ENCODE measurements at regions not wholly inside any gene's neighbourhood (a gene's known extent, or its start where the extent isn't known, plus 50 kb on each side); places are given as distances from the start of the nearest gene placed in this dataset.

DNA sequence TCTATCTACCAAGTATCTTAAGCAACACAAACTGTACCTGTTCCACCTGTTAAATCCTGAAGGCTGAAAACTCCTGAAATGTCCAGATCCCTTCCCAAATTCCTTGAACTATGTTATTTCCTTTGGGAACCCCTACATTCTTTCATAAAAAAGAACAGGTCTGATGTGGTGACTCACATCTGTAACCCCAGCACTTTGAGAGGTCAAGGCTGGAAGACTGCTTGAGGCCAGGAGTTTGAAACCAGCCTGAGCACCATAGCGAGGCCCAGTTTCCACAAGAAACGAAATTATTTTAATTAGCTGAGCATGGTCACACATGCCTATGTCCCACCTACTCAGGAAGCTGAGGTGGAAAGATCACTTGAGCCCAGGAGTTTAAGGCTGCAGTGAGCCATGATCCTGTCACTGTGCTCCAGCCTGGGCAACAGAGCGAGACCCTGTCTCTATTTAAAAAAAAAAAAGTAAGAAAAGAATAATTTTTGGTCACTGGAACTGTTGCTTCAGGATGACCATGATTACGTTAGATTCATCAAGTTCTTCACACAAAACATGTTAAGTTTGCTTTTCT, 84.3 kb downstream of the PHLDA1 start:
- Histone ChIP-seq H3K36me3 (no peaks in the 10 kb centered on the region), H3K9me3 (no peaks in the 10 kb centered on the region), H3K4me3 (no peak overlapping the region), H3K4me1 (peaks cover 0 to 28% (median 15%) of the 10 kb centered on the region in 12 donors), H3K27me3 (no peaks in the 10 kb centered on the region), H3K27ac (no peak overlapping the region)
- ATAC-seq (no peak), DNase-seq (no peak)
- intact Hi-C loops (cut with DNase I) = loop anchor here in 1 of 10 donors (10.0 kb wide), 1 partner anchor 68 kb away; no protein-coding TSS in a partner anchor
- TF ChIP-seq, protein P1, sequence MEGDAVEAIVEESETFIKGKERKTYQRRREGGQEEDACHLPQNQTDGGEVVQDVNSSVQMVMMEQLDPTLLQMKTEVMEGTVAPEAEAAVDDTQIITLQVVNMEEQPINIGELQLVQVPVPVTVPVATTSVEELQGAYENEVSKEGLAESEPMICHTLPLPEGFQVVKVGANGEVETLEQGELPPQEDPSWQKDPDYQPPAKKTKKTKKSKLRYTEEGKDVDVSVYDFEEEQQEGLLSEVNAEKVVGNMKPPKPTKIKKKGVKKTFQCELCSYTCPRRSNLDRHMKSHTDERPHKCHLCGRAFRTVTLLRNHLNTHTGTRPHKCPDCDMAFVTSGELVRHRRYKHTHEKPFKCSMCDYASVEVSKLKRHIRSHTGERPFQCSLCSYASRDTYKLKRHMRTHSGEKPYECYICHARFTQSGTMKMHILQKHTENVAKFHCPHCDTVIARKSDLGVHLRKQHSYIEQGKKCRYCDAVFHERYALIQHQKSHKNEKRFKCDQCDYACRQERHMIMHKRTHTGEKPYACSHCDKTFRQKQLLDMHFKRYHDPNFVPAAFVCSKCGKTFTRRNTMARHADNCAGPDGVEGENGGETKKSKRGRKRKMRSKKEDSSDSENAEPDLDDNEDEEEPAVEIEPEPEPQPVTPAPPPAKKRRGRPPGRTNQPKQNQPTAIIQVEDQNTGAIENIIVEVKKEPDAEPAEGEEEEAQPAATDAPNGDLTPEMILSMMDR (IDR thresholded peaks at IDR 0.05) = no peak
- TF ChIP-seq POLR2A (IDR thresholded peaks at IDR 0.05) = no peak
- 93 to 96% (median 95%) methylated on average over 4 of the region's 4 CpGs for WGBS, 4 donors

DNA sequence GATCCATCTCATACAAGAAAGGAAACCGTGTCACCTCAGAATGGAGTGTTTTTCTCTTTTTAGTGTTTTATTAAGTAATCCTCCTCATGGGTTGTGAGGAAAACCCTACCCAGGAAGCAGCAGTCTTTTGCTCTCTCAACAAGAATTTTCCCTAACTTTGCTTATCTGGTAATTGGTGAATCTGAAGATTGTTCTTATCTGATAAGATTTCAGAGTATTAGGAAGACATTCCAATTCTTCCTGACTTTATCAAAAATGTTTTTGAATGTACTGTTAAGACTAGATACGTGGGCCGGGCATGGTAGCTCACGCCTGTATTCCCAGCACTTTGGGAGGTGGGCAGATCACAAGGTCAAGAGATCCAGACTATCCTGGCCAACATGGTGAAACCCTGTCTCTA, 86.0 kb downstream of the PHLDA1 start:
- peaks cover 0 to 19% (median 10%) of the 10 kb centered on the region in 12 donors for H3K4me1 ChIP-seq
- DNase-seq (no peak), ATAC-seq (no peak)
- TF ChIP-seq POLR2A (IDR thresholded peaks at IDR 0.05) = no peak
- TF ChIP-seq, protein P1 (IDR thresholded peaks at IDR 0.05) = no peak
- no peaks in the 10 kb centered on the region for H3K9me3 ChIP-seq
- 93 to 97% (median 96%) methylated on average over 4 of the region's 4 CpGs for WGBS, 4 donors
- H3K27me3 ChIP-seq = no peaks in the 10 kb centered on the region
- H3K4me3 ChIP-seq = no peak overlapping the region
- intact Hi-C loops (cut with DNase I) = loop anchor here in 1 of 10 donors (10.0 kb wide), 1 partner anchor 69 kb away; no protein-coding TSS in a partner anchor
- H3K27ac ChIP-seq = no peak overlapping the region
- no peaks in the 10 kb centered on the region for H3K36me3 ChIP-seq

DNA sequence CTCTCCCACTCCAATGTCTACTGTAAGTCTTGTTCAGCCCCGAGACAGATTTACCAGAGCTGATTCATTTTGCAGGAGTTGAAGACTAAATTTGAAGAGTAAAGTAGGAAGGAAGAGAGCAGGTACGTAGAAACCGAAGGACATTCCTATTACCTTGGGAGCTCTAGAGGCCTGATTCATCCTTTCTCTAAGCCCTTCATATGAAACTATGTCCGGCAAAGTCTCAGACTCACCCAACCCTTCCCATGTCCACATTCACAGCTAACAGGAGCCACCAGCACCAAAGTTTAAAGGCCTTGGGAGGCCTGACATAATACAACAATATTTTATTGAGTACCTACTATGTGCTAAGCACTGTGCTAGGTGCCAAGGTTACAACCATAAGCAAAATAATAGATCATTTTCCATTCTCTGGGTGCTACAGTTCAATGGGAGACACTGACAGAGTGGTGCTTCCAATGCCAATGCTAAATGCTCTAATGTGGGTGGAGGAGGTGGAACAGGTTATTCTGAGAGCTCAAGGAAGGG, 86.6 kb downstream of the PHLDA1 start:
- H3K27ac ChIP-seq = peak overlapping the region in 6 of 12 donors; percentile 49 to 86 (median 64)
- H3K27me3 ChIP-seq = no peaks in the 10 kb centered on the region
- H3K4me3 ChIP-seq = no peak overlapping the region
- peaks cover 0 to 19% (median 10%) of the 10 kb centered on the region in 12 donors for H3K4me1 ChIP-seq
- intact Hi-C loops (cut with DNase I) = loop anchor here in 1 of 10 donors (10.0 kb wide), 1 partner anchor 70 kb away; no protein-coding TSS in a partner anchor
- H3K36me3 ChIP-seq = no peaks in the 10 kb centered on the region
- no peaks in the 10 kb centered on the region for H3K9me3 ChIP-seq
- ATAC-seq (no peak), DNase-seq (no peak)
- TF ChIP-seq POLR2A (IDR thresholded peaks at IDR 0.05) = no peak
- TF ChIP-seq, protein P1 (IDR thresholded peaks at IDR 0.05) = no peak
- 91 to 96% (median 91%) methylated on average over 4 of the region's 4 CpGs for WGBS, 4 donors

DNA sequence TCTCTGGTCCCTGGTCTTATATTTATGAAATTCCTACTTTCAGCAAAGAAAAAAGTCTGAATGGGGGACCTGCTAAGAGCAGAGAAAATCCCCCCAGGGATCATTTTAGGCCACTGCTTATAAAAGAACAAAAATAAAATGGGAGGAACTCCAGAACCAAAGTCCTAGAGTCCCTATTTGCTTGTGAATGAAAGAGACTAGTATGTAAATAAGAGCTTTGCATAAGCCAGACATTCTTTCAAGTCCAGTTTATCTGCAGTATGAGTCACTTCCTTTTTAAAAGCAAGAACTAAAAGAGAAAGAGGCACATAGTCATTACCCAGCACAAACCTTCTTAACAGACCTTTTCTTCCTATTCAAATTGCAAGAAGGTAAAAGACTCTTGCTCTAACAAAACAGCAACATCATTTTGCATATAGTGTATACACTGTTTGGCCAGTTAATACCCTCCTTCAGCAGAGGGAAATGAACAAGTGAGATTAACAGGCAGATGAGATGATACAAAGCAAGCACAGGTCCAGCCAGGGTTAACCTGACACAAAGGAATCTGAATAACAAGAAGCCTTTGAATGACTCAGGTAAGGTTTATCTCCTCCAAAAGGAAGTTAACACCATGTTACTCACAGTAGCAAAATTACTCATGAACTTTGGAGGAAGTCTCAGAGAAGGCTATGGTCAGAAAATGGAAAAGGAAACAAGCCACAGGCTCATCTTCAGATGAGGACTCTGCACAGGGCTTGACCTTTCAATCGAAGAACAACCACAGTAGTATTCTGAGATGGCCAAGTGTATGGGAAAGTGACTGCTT, 87.3 kb downstream of the PHLDA1 start:
- Histone ChIP-seq H3K27me3 (no peaks in the 10 kb centered on the region), H3K9me3 (no peaks in the 10 kb centered on the region), H3K36me3 (no peaks in the 10 kb centered on the region), H3K4me3 (peak overlapping the region in 1 of 12 donors; percentile 1), H3K27ac (peak overlapping the region in 8 of 12 donors; percentile 28 to 86 (median 57)), H3K4me1 (peaks cover 0 to 19% (median 11%) of the 10 kb centered on the region in 12 donors)
- DNase-seq (no peak), ATAC-seq (peak; percentile 60 to 91 (median 84))
- TF ChIP-seq POLR2A (IDR thresholded peaks at IDR 0.05) = no peak
- TF ChIP-seq, protein P1 (IDR thresholded peaks at IDR 0.05) = no peak
- 41 to 53% (median 50%) methylated on average over 1 of the region's 1 CpG for WGBS, 4 donors
- intact Hi-C loops (cut with DNase I) = loop anchor here in 1 of 10 donors (10.0 kb wide), 1 partner anchor 70 kb away; no protein-coding TSS in a partner anchor

All from heart left ventricle (tissue), 16 donors.